A549 (cell line): ENCODE measurements at regions not wholly inside any gene's neighbourhood (a gene's known extent, or its start where the extent isn't known, plus 50 kb on each side); places are given as distances from the start of the nearest gene placed in this dataset.

Experiments
- ATAC-seq, 2 experiments: fragments of 200-7000 bp in 1 of 2; fragments of >200 bp in 1 of 2; cut with Nextera tagmentation in 1 of 2; cut with Tn5 transposase in 1 of 2; 3 replicates each; pipeline versions ENCODE4 v1.8.0 to v1.9.1; 2018 to 2020; ENCODE audit warnings: mild to moderate bottlenecking in 1 of 2, moderate library complexity in 1 of 2
- CTCF ChIA-PET: fragments of 300-600 bp; sonication (Branson Sonifier 250); formaldehyde crosslinking; extraction: SDS; loops from one replicate; lab custom pipeline; 2021; ENCODE audit warnings: antibody characterized with exemption, inconsistent platforms; lab: Yijun Ruan, JAX
- POLR2A ChIA-PET: fragments of 350-600 bp; formaldehyde crosslinking; extraction: SDS; loops from one replicate; lab custom pipeline; 2021; ENCODE audit warnings: antibody characterized with exemption, inconsistent platforms; lab: Yijun Ruan, JAX
- DNase-seq, 2 experiments: peaks; one replicate each; pipeline versions ENCODE4 v3.0.0 to v3.0.0-alpha.2; 2011 to 2016; ENCODE audit warnings: low read depth in 1 of 2, low spot score in 1 of 2
- FAIRE-seq: peaks from 2 replicates; lab custom pipeline; 2011; peaks lifted over from hg19 to GRCh38; lab: Jason Lieb, UNC
- H3K27ac ChIP-seq, 2 experiments: fragments of >200 bp; sonication (Bioruptor Twin); formaldehyde crosslinking; 3 replicates each; pipeline ENCODE4 v1.5.1; 2016 to 2017
- H3K4me1 ChIP-seq: fragments of >200 bp; sonication (Bioruptor Twin); formaldehyde crosslinking; 3 replicates; pipeline ENCODE4 v1.6.1; 2016
- H3K4me2 ChIP-seq: fragments of >200 bp; sonication (Bioruptor Twin); formaldehyde crosslinking; 3 replicates; pipeline ENCODE4 v1.6.1; 2016
- H3K4me3 ChIP-seq: fragments of >200 bp; sonication (Bioruptor Twin); formaldehyde crosslinking; 3 replicates; pipeline ENCODE4 v1.5.1; 2016
- H3K9me3 ChIP-seq: fragments of >200 bp; sonication (Bioruptor Twin); formaldehyde crosslinking; 3 replicates; pipeline ENCODE4 v1.6.1; 2016
- ATOH8 ChIP-seq: fragments of 250-450 bp; sonication (Bioruptor Pico); IDR thresholded peaks from 2 replicates; pipeline ENCODE4 v1.5.0; 2020; ENCODE audit warnings: low read depth, mild to moderate bottlenecking, moderate library complexity
- BHLHE40 ChIP-seq: IDR thresholded peaks from 2 replicates; pipeline ENCODE4 v1.6.1; 2012; ENCODE audit warnings: low read depth, low read length, inconsistent platforms
- CEBPB ChIP-seq, 2 experiments: fragments of >200 bp in 1 of 2; sonication (Bioruptor Twin) in 1 of 2; formaldehyde crosslinking in 1 of 2; IDR thresholded peaks; 2 replicates each; pipeline ENCODE4 v1.6.1; 2012 to 2016
- CTCF ChIP-seq: fragments of >200 bp; sonication (Bioruptor Twin); formaldehyde crosslinking; IDR thresholded peaks from 3 replicates; pipeline ENCODE4 v1.5.1; 2016
- E2F6 ChIP-seq: IDR thresholded peaks from 2 replicates; pipeline ENCODE4 v1.6.1; 2012; ENCODE audit warnings: low read depth, borderline replicate concordance
- EHF ChIP-seq: fragments of 250-450 bp; sonication (Bioruptor Pico); IDR thresholded peaks from 2 replicates; pipeline ENCODE4 v1.5.0; 2020; ENCODE audit warnings: mild to moderate bottlenecking
- ELK1 ChIP-seq: fragments of 150-350 bp; IDR thresholded peaks from 2 replicates; pipeline ENCODE4 v1.6.1; 2014; ENCODE audit warnings: low read depth, mild to moderate bottlenecking, low read length
- FOSB ChIP-seq: fragments of 250-450 bp; sonication (Bioruptor Pico); IDR thresholded peaks from 2 replicates; pipeline ENCODE4 v1.5.0; 2020; ENCODE audit warnings: mild to moderate bottlenecking, moderate library complexity
- GATA3 ChIP-seq: IDR thresholded peaks from 2 replicates; pipeline ENCODE4 v1.6.1; 2012; ENCODE audit warnings: borderline replicate concordance
- HES2 ChIP-seq: fragments of >200 bp; sonication (Bioruptor Twin); formaldehyde crosslinking; IDR thresholded peaks from 2 replicates; pipeline ENCODE4 v1.6.1; 2016
- HMGXB4 ChIP-seq: fragments of 250-450 bp; sonication (Bioruptor Pico); IDR thresholded peaks from 2 replicates; pipeline ENCODE4 v1.5.0; 2021; ENCODE audit warnings: mild to moderate bottlenecking, moderate library complexity, borderline replicate concordance
- HOXA7 ChIP-seq: fragments of 250-450 bp; sonication (Bioruptor Pico); IDR thresholded peaks from 2 replicates; pipeline ENCODE4 v1.5.0; 2020; ENCODE audit warnings: mild to moderate bottlenecking, moderate library complexity
- HOXB5 ChIP-seq: fragments of 250-450 bp; sonication (Bioruptor Pico); IDR thresholded peaks from 2 replicates; pipeline ENCODE4 v1.5.0; 2020; ENCODE audit warnings: mild to moderate bottlenecking, moderate library complexity
- JUNB ChIP-seq: fragments of >200 bp; sonication (Bioruptor Twin); formaldehyde crosslinking; IDR thresholded peaks from 2 replicates; pipeline ENCODE4 v1.6.1; 2016
- KDM1A ChIP-seq: fragments of 200-600 bp; sonication (generic); IDR thresholded peaks from 2 replicates; pipeline ENCODE4 v1.6.1; 2016; ENCODE audit warnings: low read depth, mild to moderate bottlenecking
- KDM5A ChIP-seq: fragments of 200-600 bp; sonication (generic); IDR thresholded peaks from 2 replicates; pipeline ENCODE4 v1.6.1; 2016; ENCODE audit warnings: antibody characterized with exemption, mild to moderate bottlenecking
- MAFK ChIP-seq: fragments of 450-650 bp; IDR thresholded peaks from 2 replicates; pipeline ENCODE4 v1.6.1; 2014; ENCODE audit not compliant: partially characterized antibody
- MAX ChIP-seq: IDR thresholded peaks from 2 replicates; pipeline ENCODE4 v1.6.1; 2012
- MAZ ChIP-seq: fragments of 150-350 bp; IDR thresholded peaks from 2 replicates; pipeline ENCODE4 v1.6.1; 2014; ENCODE audit warnings: antibody characterized with exemption, low read depth, low read length, borderline replicate concordance
- NR3C1 ChIP-seq: fragments of >200 bp; sonication (Bioruptor Twin); formaldehyde crosslinking; IDR thresholded peaks from 3 replicates; pipeline ENCODE4 v1.6.1; 2017
- REST ChIP-seq: fragments of 200-600 bp; sonication (generic); IDR thresholded peaks from 2 replicates; pipeline ENCODE4 v1.6.1; 2016; ENCODE audit warnings: antibody characterized with exemption, mild to moderate bottlenecking, moderate library complexity
- SMC3 ChIP-seq: fragments of >200 bp; sonication (Bioruptor Twin); formaldehyde crosslinking; IDR thresholded peaks from 3 replicates; pipeline ENCODE4 v1.6.1; 2018; ENCODE audit warnings: inconsistent platforms
- SREBF2 ChIP-seq: fragments of 450-650 bp; IDR thresholded peaks from 2 replicates; pipeline ENCODE4 v1.6.1; 2014; ENCODE audit warnings: mild to moderate bottlenecking, moderate library complexity
- USF2 ChIP-seq: fragments of 450-650 bp; IDR thresholded peaks from 2 replicates; pipeline ENCODE4 v1.6.1; 2014; ENCODE audit warnings: antibody characterized with exemption
- ZNF302 ChIP-seq: fragments of 250-450 bp; sonication (Bioruptor Pico); IDR thresholded peaks from 2 replicates; pipeline ENCODE4 v1.9.0; 2021; ENCODE audit warnings: inconsistent platforms, mild to moderate bottlenecking, moderate library complexity
- ZSCAN20 ChIP-seq: fragments of 250-450 bp; sonication (Bioruptor Pico); IDR thresholded peaks from 2 replicates; pipeline ENCODE4 v1.8.0; 2022; ENCODE audit warnings: mild to moderate bottlenecking, moderate library complexity
- WGBS: methylation state at CpG from one replicate; pipeline ENCODE4 v1.1.6; 2017; ENCODE audit errors: missing lambda C conversion rate; 5-methylcytosine and 5-hydroxymethylcytosine counted together

- TF ChIP-seq ATOH8 (CRISPR knock-in tag) (no peak), KDM5A (no peak), MAFK (no peak), SREBF2 (no peak), HES2 (no peak)
These were observed 259.9 kb downstream of the HHIPL2 start (continued) for GRCh38 chr1:222288053-222288452.

GRCh38 chr1:222286011-222286410 lies 261.9 kb downstream of the HHIPL2 start:
- Histone ChIP-seq H3K4me1 (no peaks in the 10 kb centered on the region), H3K9me3 (no peaks in the 10 kb centered on the region), H3K4me2 (no peak overlapping the region), H3K4me3 (no peak overlapping the region), H3K27ac (no peak overlapping the region)
- no peak for ATAC-seq
- TF ChIP-seq BHLHE40 (no peak), JUNB (no peak), REST (no peak), USF2 (no peak), EHF (CRISPR knock-in tag) (no peak), HOXB5 (CRISPR knock-in tag) (no peak), HMGXB4 (CRISPR knock-in tag) (no peak), MAFK (no peak), ZNF302 (CRISPR knock-in tag) (no peak), HOXA7 (no peak), FOSB (no peak), ZSCAN20 (CRISPR knock-in tag) (no peak)
- ChIA-PET CTCF (interaction anchor here (1.8 kb wide), 1 partner anchor 15 kb away, joined by 4 read pairs; no protein-coding TSS in a partner anchor), POLR2A (no interaction called here)
- DNase-seq: no peak
- WGBS: 31% methylated on average over 3 of the region's 3 CpGs
- FAIRE-seq: no peak

GRCh38 chr1:222285526-222285925 lies 262.4 kb downstream of the HHIPL2 start:
- ATAC-seq (no peak), DNase-seq (no peak), FAIRE-seq (no peak)
- Histone ChIP-seq H3K4me2 (no peak overlapping the region), H3K4me3 (no peak overlapping the region), H3K27ac (no peak overlapping the region), H3K9me3 (no peaks in the 10 kb centered on the region), H3K4me1 (no peaks in the 10 kb centered on the region)
- POLR2A ChIA-PET: no interaction called here
- CTCF ChIA-PET: interaction anchor here (0.6 to 1.8 kb wide), 2 partner anchors 15 to 75 kb away, joined by 3 to 4 read pairs; no protein-coding TSS in a partner anchor
- 0% methylated on average over 1 of the region's 1 CpG for WGBS
- no peak for TF ChIP-seq KDM1A
- no peak for TF ChIP-seq CEBPB (IDR thresholded peaks at IDR 0.05)
- TF ChIP-seq MAZ: no peak
- no peak for TF ChIP-seq MAX
- no peak for TF ChIP-seq E2F6
- no peak for TF ChIP-seq CTCF
- no peak for TF ChIP-seq ELK1
- TF ChIP-seq ZSCAN20 (CRISPR knock-in tag): no peak
- no peak for TF ChIP-seq SMC3
- no peak for TF ChIP-seq NR3C1
- TF ChIP-seq GATA3: no peak
- no peak for TF ChIP-seq ZNF302 (CRISPR knock-in tag)
